ENCODE measurements at regions not wholly inside any gene's neighbourhood (a gene's known extent, or its start where the extent isn't known, plus 50 kb on each side); places are given as distances from the start of the nearest gene placed in this dataset.

DNA sequence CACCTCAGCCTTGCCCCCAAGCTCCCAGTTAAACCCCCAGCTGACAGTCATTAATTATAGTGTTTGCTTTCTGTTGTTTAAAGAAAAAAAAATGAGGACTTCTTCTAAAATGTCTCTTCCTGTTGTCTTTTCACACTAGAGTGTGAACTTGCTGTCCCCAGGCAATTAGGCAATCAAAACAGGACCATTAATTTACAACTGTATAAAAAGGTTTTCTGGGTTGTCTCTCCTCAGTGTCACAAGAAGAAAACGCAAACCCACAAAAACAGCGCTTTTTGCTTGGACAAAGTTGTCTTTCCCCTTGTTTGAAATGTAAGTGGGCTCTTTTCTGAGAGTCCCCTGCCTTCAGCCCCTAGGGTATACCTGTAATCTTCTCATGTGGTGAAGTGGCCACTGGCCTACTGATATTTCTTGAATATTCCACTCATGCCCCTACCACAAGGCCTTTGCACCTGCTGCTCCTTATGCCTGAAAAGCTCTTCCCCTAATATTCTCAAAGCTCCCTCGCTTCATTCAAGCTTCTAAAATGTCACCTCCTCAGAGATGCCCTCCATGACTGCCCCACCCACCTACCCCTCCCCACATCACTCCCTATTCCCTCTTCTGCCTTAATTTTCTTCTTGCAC is 158.9 kb upstream of the PWP1 start:
- Histone ChIP-seq H3K9me2 (replicated peaks; ENCODE audit: low read depth, low read length) (no peaks in the 10 kb centered on the region), H3K27me3 (ENCODE audit: insufficient read depth, low read length, poor library complexity, severe bottlenecking) (no peaks in the 10 kb centered on the region), H3K4me1 (ENCODE audit: insufficient read depth, low read length, poor library complexity, severe bottlenecking) (no peaks in the 10 kb centered on the region), H3K79me2 (ENCODE audit: insufficient read depth, low read length) (no peaks in the 10 kb centered on the region), H3K9me3 (ENCODE audit: insufficient read depth, low read depth, low read length) (no peaks in the 10 kb centered on the region), H2AFZ (ENCODE audit: low read length) (no peak overlapping the region), H3K9ac (ENCODE audit: low read depth, low read length, poor library complexity, severe bottlenecking) (no peak overlapping the region), H3K36me3 (ENCODE audit: insufficient read depth, low read length) (no peaks in the 10 kb centered on the region), H4K20me1 (ENCODE audit: insufficient read depth, low read length, poor library complexity, severe bottlenecking) (no peaks in the 10 kb centered on the region), H3F3A (ENCODE audit: low read depth) (no peaks in the 10 kb centered on the region), H3K4me3 (ENCODE audit: low read length, poor library complexity, severe bottlenecking) (no peak overlapping the region), H3K4me2 (ENCODE audit: low read depth, low read length, poor library complexity, severe bottlenecking) (no peak overlapping the region)
- TF ChIP-seq EZH2phosphoT487 (IDR thresholded peaks at IDR 0.05; ENCODE audit: borderline replicate concordance): no peak
- no peak for TF ChIP-seq CTCF (conservative IDR thresholded peaks at IDR 0.05; ENCODE audit: low read length)

- H3K27me3 ChIP-seq (ENCODE audit: insufficient read depth, low read length, poor library complexity, severe bottlenecking): no peaks in the 10 kb centered on the region
- H2AFZ ChIP-seq (ENCODE audit: low read length): no peak overlapping the region
- no peaks in the 10 kb centered on the region for H3K9me3 ChIP-seq (ENCODE audit: insufficient read depth, low read depth, low read length)
- no peak overlapping the region for H3K4me3 ChIP-seq (ENCODE audit: low read length, poor library complexity, severe bottlenecking)
- no peaks in the 10 kb centered on the region for H3F3A ChIP-seq (ENCODE audit: low read depth)
- H3K4me2 ChIP-seq (ENCODE audit: low read depth, low read length, poor library complexity, severe bottlenecking): no peak overlapping the region
- no peaks in the 10 kb centered on the region for H3K79me2 ChIP-seq (ENCODE audit: insufficient read depth, low read length)
- no peaks in the 10 kb centered on the region for H4K20me1 ChIP-seq (ENCODE audit: insufficient read depth, low read length, poor library complexity, severe bottlenecking)
- H3K36me3 ChIP-seq (ENCODE audit: insufficient read depth, low read length): no peaks in the 10 kb centered on the region
- no peaks in the 10 kb centered on the region for H3K4me1 ChIP-seq (ENCODE audit: insufficient read depth, low read length, poor library complexity, severe bottlenecking)
- H3K9ac ChIP-seq (ENCODE audit: low read depth, low read length, poor library complexity, severe bottlenecking): no peak overlapping the region
- TF ChIP-seq CTCF (conservative IDR thresholded peaks at IDR 0.05; ENCODE audit: low read length) (no peak), EZH2phosphoT487 (IDR thresholded peaks at IDR 0.05; ENCODE audit: borderline replicate concordance) (no peak)
- no peaks in the 10 kb centered on the region for H3K9me2 ChIP-seq (replicated peaks; ENCODE audit: low read depth, low read length)
Observed at GRCh38 chr12:107528731-107529365, 156.8 kb upstream of the PWP1 start.

DNA sequence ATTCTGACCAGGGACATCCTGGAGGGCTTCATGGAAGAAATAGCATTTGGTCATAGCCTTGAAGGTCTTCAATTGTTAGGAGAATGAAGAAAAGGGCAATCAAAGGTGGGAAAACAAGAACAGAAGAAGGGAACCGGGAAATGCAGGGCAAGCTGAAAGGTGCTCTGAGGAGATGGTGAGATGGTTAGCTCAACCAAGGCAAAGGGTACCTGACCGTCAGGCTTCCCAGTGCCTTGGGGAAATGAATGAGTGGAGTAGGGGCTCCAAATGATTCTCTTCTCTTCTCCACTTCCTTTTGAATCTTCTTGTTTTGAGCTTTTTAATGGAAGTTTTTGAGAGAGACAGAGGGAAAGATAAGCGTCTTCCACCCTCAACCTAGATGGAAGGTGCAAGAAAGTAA is 155.6 kb upstream of the PWP1 start:
- no peaks in the 10 kb centered on the region for H3K27me3 ChIP-seq (ENCODE audit: insufficient read depth, low read length, poor library complexity, severe bottlenecking)
- no peaks in the 10 kb centered on the region for H3K79me2 ChIP-seq (ENCODE audit: insufficient read depth, low read length)
- TF ChIP-seq CTCF (conservative IDR thresholded peaks at IDR 0.05; ENCODE audit: low read length) (no peak), EZH2phosphoT487 (IDR thresholded peaks at IDR 0.05; ENCODE audit: borderline replicate concordance) (no peak)
- no peaks in the 10 kb centered on the region for H3F3A ChIP-seq (ENCODE audit: low read depth)
- no peak overlapping the region for H2AFZ ChIP-seq (ENCODE audit: low read length)
- peaks cover 3% of the 10 kb centered on the region for H3K4me1 ChIP-seq (ENCODE audit: insufficient read depth, low read length, poor library complexity, severe bottlenecking)
- H3K4me3 ChIP-seq (ENCODE audit: low read length, poor library complexity, severe bottlenecking): no peak overlapping the region
- H3K36me3 ChIP-seq (ENCODE audit: insufficient read depth, low read length): no peaks in the 10 kb centered on the region
- no peak overlapping the region for H3K4me2 ChIP-seq (ENCODE audit: low read depth, low read length, poor library complexity, severe bottlenecking)
- no peaks in the 10 kb centered on the region for H3K9me3 ChIP-seq (ENCODE audit: insufficient read depth, low read depth, low read length)
- no peak overlapping the region for H3K9ac ChIP-seq (ENCODE audit: low read depth, low read length, poor library complexity, severe bottlenecking)
- no peaks in the 10 kb centered on the region for H4K20me1 ChIP-seq (ENCODE audit: insufficient read depth, low read length, poor library complexity, severe bottlenecking)
- no peaks in the 10 kb centered on the region for H3K9me2 ChIP-seq (replicated peaks; ENCODE audit: low read depth, low read length)
